Endometrium (tissue), 2 donors: ENCODE measurements at regions not wholly inside any gene's neighbourhood (a gene's known extent, or its start where the extent isn't known, plus 50 kb on each side); places are given as distances from the start of the nearest gene placed in this dataset.
"Not testable (repeated sequence)": the region's sequence is repeated elsewhere in the genome, so short reads cannot be mapped to it uniquely, and the experiment has no call there.

Experiments used
- FAIRE-seq: peaks from 2 replicates; lab custom pipeline; 2012; peaks lifted over from hg19 to GRCh38; lab: Jason Lieb, UNC
- donor health status: control.
- donor health status: control.

DNA sequence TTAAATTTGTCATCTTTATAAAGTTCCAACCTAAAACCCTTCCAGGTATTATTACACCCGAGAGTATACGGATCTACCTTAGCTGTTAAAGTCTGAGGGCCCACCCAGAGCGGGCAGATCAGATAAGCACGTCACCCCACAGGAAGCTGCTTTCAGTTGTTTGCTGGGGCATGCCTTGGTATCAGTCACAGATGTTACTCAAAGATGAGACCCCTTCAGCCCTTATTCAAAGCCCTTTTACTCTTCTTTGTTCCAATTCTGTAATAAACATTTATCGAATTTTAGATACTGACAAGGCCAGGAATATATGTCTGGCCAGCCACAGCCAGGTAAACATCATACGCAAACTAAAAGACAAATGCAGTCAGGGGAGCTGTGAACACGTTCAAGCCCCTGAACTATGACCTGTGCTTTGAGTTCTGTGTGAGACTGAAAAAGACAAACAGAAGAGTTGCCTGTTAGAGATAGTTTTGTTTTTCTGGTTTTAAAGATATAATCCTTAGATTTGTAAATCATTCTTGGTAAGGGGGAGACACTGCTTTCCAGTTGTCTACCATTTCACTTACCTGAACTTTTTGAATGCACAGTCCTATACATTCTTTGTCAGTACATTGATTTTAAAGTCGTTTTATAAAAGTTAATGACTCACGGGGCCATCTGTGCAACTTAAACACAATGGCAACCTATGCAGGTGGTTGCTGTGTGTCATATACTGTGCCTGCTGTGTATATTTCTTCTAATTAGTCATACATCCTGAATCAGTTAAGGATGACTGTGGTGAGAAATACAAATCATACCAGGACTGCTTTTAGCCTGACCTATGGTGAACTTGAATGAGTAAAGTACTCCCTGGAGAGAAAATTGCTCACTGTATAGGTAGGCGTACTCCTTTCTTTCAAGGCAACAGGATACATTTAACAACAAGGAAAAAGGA is 100.5 kb upstream of the ITPRID2 start:
- FAIRE-seq, result no peak

- no peak for FAIRE-seq
These were observed 98.6 kb upstream of the ITPRID2 start for GRCh38 chr2:181792906-181793305.

DNA sequence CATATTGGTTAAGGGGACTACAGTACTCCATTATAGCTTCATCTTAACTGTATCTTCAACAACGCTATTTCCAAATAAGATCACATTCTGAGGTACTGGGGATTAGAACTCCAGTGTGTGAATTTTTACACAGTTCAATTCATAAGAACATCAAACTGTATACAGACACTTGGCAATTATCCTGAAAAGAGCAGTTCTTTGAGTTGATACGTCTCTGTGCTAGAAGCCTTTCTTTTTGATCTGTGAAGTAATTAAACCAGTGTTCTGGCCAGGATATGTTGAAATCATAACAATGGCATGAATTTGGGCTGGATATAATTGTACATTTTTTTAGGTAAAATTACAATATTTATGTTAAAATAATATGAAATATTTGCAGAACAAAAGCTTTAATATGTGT is 93.5 kb upstream of the ITPRID2 start:
- no peak for FAIRE-seq

GRCh38 chr2:181802300-181802699 is 89.2 kb upstream of the ITPRID2 start:
- FAIRE-seq, result not testable (repeated sequence)

DNA sequence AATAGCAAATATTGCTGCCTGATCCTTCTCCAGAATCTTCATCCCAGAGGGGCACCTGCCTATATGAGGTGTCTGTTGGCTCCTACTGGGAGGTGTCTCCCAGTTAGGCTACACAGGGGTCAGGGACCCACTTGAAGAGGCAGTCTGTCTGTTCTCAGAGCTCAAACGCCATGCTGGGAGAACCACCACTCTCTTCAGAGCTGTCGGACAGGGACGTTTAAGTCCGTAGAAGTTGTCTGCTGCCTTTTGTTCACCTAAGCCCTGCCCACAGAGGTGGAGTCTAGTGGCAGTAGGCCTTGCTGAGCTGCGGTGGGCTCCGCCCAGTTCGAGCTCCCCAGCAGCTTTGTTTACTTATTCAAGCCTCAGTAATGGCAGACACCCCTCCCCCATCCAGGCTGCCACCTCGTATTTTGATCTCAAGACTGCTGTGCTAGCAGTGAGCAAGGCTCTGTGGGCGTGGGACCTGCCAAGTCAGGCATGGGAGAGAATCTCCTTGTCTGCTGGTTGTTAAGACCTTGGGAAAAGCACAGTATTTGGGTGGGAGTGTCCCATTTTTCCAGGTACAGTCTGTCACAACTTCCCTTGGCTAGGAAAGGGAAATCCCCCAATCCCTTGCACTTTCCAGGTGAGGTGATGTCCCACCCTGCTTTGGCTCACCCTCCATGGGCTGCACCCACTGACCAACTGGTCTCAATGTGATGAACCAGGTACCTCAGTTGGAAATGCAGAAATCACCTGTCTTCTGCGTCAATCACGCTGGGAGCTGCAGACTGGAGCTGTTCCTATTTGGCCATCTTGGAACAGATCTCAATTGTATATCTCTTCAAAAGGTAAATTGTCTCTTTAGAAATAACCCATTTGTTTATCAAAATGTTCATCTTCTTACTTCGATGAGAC is 87.4 kb upstream of the ITPRID2 start:
- not testable (repeated sequence) for FAIRE-seq

GRCh38 chr2:181805228-181806038 is 86.1 kb upstream of the ITPRID2 start:
- FAIRE-seq, result peak; percentile 77

DNA sequence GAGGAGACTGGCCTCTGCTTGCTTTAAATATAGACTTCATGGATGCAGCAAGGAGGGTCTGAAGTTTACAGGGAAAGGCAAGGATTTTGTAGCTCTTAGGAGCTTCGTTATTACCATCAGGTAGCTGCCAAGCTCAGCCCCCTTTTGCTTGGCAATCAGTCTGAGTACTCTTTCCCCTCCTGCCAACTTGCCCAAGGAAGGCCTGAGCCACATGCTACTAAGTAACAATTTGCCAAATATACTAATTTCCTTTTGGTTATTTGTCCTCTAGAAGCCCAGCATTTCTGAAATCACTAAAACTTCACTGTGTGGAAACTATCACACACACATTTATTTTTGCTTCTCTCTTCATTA is 85.5 kb upstream of the ITPRID2 start:
- no peak for FAIRE-seq

DNA sequence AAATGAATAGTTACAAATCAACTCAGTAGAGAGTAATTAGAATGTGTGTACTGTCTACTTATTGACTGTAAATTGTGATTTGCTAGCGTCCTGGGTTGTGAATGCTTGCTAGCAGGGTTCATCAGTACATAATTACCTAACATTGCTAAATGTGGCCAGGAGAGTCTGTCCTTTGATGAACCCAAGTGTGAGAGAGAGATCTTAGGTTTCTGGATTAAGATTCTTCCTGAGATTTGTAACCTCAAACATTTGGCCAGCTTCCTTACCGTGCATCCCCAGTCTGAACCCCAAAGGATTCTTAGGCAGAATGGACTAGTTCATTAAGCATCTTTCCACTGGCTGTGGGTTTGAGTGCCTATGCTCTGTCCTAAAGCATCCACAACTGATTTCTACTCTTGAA is 84.0 kb upstream of the ITPRID2 start:
- FAIRE-seq, result no peak

GRCh38 chr2:181810823-181811695 is 80.5 kb upstream of the ITPRID2 start:
- FAIRE-seq, result no peak

DNA sequence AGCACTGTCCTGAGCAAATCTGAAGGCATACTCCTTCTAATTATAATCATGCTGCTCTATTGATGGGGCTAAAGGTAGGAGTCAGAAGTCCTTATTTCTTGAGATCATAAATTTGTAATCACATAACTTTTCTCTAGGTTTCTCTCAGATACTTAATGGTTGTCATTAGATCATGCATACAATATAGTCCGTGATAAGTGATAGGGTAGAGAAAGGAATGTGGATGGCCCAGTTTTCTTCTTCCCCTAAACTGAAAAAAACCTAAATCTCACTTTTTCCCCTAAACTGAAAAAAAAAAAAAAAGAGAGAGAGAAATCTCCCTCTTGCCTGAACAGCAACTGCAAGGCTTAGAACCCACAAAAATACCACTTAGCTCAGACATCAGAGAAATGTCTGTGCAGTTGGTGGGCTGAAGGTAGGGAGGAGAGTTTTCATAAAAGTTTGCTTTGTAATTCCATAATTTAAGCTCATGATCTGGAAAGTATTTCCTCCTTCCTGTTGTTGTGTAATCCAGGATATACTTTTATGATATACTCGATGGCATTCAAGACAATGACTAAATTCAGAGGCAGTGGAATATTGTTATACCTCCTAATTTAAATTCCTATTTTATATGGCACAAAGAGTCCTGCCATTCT is 79.3 kb upstream of the ITPRID2 start:
- FAIRE-seq, result no peak

DNA sequence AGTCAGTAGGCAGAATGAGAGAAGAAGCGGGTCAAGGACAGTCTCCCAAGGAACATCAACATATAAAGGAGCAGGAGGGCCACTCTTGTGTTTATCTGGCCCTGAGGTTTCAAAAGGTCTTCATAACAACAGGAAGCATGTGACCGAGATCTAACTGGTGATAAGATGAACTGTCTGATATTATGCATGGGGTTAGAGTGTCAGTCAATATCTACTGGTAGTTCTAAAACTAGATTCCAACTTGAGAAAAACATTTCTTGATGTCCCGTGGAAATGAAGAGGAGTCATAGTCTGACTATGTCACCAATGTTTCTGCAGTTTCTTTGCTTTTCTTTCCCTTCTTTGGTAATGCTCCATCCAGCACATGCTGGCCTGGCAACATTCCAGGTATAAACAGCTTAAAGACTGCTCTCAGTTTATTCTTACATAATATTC is 77.5 kb upstream of the ITPRID2 start:
- FAIRE-seq, result no peak

- FAIRE-seq, result no peak
These were observed 74.0 kb upstream of the ITPRID2 start for GRCh38 chr2:181817509-181817908.

- no peak for FAIRE-seq
These were observed 73.4 kb upstream of the ITPRID2 start for GRCh38 chr2:181818058-181818680.

- no peak for FAIRE-seq
These were observed 72.7 kb upstream of the ITPRID2 start for GRCh38 chr2:181818840-181819239.

GRCh38 chr2:181821049-181821448 is 70.5 kb upstream of the ITPRID2 start:
- FAIRE-seq, result no peak

GRCh38 chr2:181822097-181822496 is 69.4 kb upstream of the ITPRID2 start:
- FAIRE-seq, result no peak

DNA sequence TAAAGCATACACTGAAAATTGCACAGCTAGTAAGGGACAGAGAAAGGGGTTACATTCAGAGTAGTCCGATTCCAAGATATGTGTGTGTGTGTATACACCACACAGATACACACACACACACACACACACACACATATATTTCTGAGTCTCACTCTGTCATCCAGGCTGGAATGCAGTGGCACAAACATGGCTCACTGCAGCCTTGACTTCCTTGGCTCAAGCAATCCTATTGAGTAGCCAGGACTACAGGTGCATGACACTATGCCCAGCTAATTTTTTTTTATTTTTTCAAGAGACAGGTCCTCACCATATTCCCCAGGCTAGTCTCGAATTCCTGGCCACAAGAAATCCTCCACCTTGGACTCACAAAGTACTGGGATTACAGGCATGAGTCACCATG is 68.1 kb upstream of the ITPRID2 start:
- no peak for FAIRE-seq

DNA sequence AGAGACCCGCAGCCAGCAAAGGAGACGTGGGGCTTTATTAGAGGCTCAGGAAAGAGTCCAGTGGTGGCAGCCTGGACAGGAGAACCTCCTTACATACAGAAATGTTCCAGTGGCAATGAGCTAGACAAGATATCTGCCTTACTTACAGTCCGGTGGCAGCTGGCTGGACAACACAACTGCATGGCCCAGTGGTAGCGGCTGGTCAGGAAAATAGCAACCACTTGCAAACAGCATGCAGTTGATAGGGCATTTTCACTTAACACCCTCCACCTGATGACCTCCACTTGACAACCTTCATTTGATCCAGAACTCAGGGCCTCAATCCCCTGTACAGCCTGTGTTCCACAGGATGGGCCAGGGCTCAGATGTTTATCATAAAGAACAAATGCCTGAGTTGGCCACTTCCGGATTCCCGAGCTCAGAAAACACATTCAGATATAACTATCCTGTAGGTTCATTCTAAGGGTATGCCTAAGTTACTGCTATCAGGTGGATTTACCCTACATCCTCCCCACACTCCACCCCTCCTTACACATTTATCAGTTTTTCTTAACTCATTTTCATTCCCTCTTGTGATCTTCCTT is 63.3 kb upstream of the ITPRID2 start:
- no peak for FAIRE-seq

GRCh38 chr2:181829230-181829629 is 62.3 kb upstream of the ITPRID2 start:
- FAIRE-seq, result no peak

DNA sequence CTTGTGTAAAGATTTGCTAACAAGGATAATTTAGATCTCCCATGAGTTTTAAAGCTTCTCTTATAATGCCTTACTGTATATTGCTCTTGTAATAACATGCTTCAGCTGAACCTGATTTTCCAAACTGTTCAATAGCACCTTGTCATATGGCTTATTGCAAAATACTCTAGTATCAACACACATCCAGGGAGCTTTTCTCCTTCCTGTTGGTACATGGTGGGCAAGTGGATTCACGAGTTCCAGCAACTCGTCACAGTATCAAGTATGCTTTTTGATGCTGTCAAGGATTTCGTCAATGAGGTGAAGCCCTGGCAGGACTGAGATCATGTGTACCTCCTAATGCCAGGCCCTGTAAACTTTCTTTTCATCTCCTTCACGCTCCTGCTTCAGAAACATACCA is 59.5 kb upstream of the ITPRID2 start:
- no peak for FAIRE-seq
